Cardiac fibroblast (primary cell): ENCODE measurements at regions not wholly inside any gene's neighbourhood (a gene's known extent, or its start where the extent isn't known, plus 50 kb on each side); places are given as distances from the start of the nearest gene placed in this dataset.

ENCODE experiments used
- DNase-seq, 2 donors: peaks; one replicate each; pipeline versions ENCODE4 v3.0.0 to v3.0.0-alpha.2; 2010; ENCODE audit warnings: low read depth in 2 of 2
- H3K4me3 ChIP-seq, 2 donors: replicated peaks in 1 of 2; 1 replicate in 1 of 2; 2 replicates in 1 of 2; pipeline ENCODE4 v1.5.1; 2011; ENCODE audit warnings: low read depth in 2 of 2, low read length in 2 of 2, mild to moderate bottlenecking in 2 of 2, moderate library complexity in 1 of 2
- CTCF ChIP-seq: IDR thresholded peaks from one replicate; pipeline ENCODE4 v1.5.1; 2011; ENCODE audit warnings: low read depth, mild to moderate bottlenecking, low read length, inconsistent platforms

DNA sequence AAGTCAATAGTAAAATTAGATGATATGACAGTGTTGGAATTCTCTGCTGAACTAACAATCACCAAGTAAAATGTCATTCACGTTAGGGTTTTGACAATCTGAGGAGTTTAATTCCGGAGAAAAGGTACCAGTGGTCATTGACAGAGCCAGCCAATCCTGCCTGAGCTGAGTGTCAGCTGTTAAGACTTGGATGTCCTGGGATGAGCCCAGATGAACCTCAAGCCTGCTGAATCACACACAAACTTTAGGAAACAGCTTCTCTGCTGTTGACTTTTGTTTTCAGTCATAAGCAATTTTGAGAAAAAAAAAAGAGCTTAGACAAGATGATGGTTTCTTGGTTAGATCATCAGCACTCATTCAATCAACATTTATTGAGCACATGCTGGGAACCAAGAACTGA is 600.0 kb upstream of the SLC39A10 start:
- TF ChIP-seq CTCF: no peak
- DNase-seq: no peak
- no peak overlapping the region for H3K4me3 ChIP-seq

GRCh38 chr2:195055996-195056395 is 601.0 kb upstream of the SLC39A10 start:
- TF ChIP-seq CTCF: no peak
- no peak for DNase-seq
- no peak overlapping the region for H3K4me3 ChIP-seq

DNA sequence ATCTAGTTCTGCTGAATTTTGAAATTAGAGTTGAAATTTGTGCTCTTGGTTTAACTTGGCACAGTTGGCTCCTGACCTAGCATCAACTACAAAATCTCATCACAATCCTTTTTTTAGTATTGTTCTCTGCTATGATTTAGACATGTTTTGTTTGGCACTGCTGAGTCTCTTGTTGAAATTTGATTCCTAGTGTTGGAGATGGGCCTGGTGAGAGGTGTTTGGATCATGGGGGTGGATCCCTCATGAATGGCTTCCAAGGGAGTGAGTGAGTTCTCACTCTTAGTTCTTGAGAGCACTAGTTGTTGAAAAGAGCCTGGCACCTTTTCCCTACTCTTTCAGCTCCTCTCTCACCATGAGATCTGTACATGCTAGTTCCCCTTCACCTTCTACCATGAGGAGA is 605.6 kb upstream of the SLC39A10 start:
- peak in 1 of 2 donors; percentile 28 for DNase-seq
- no peak for TF ChIP-seq CTCF

GRCh38 chr2:195049372-195050031 is 607.5 kb upstream of the SLC39A10 start:
- no peak overlapping the region for H3K4me3 ChIP-seq
- TF ChIP-seq CTCF: no peak
- DNase-seq: peak in 1 of 2 donors; percentile 26

More for the DNA sequence above, 605.6 kb upstream of the SLC39A10 start:
- no peak overlapping the region for H3K4me3 ChIP-seq

DNA sequence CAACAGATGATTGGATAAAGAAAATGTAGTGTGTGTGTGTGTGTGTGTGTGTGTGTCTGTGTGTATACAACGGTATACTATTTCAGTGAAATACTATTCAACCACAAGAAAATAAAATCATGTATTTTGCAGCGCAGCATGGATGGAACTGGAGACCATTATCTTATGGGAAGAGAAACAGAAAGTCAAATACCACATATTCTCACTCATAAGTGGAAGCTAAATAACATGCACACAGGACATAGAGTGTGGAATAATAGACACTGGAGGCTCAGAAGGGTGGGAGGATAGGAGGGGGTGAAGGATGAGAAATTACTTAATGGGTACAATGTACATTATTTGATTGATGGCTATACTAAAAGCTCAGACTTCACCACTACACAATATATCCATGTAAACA is 609.1 kb upstream of the SLC39A10 start:
- DNase-seq: no peak
- no peak for TF ChIP-seq CTCF
- H3K4me3 ChIP-seq: no peak overlapping the region

DNA sequence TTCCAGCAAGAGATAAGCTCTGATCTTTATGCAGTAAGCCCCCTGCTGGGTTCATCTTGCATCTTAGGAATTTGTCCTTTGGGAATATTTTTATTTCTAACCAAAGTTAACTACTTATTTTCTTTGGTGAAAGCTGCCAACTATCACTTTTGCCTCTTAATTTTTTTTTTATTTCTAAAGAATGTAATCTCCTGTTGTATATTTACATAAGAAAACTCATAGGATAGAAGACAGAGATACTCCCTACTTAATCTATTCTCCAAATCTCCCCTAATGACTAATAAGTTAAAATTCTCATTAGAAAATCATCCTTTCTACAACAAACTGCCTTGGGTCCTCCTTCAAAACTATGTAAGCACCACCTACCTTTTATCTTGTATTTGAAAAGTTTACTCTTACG is 612.2 kb upstream of the SLC39A10 start:
- no peak overlapping the region for H3K4me3 ChIP-seq
- TF ChIP-seq CTCF: no peak
- DNase-seq: no peak

DNA sequence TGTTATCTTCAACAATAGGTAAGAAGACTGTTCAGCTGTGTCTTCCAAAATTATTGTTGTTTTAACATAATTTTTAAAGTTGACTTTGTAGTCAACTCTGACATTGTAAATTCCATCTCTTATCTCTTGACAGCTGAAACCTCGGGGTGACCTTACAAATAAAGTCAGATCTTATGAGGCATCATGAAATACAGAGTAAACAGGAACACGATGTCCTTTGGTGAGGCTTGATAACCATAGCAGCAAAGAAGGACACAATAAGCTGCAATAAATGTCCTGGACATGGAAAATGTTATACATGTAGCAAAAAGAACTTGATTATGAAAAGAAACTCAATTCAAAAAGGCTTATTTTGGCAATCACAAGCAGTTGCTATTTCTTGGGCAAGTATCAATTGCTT is 618.9 kb upstream of the SLC39A10 start:
- no peak for TF ChIP-seq CTCF
- DNase-seq: no peak
- H3K4me3 ChIP-seq: no peak overlapping the region
